Activated T-cell treated with anti-CD3 and anti-CD28 coated beads for 4 hours (primary cell): ENCODE measurements at regions not wholly inside any gene's neighbourhood (a gene's known extent, or its start where the extent isn't known, plus 50 kb on each side); places are given as distances from the start of the nearest gene placed in this dataset.
A peak's percentile ranks its signal among the peaks of the same experiment; 100 is the strongest.

ENCODE experiments used
- DNase-seq: peaks from one replicate; pipeline ENCODE4 v3.0.0-alpha.2; 2020

DNA sequence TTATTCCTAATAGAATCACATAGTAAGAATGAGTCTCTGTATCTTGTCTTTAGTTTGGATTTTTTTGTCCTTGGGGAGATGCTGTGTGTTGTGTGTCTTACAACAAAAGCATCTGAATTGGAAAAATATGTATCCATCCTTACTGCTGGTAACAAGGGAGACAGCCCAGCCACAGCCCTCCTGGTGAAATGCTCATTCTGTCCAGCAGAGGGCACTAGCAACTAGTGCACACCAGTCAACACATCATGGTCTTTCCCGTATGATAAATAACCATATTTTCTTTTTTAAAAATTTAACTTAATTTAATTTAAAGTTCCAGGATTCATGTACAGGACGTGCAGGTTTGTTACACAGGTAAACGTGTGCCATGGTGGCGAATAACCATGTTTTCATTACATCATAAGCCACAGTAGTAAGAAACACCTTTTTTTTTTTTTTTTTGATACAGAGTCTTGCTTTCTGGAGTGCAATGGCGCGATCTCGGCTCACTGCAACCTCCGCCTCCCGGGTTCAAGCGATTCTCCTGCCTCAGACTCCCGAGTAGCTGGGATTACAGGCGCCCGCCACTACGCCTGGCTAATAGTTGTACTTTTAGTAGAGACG is 245.1 kb downstream of the PTBP2 start:
- DNase-seq, result peak; percentile 62

DNA sequence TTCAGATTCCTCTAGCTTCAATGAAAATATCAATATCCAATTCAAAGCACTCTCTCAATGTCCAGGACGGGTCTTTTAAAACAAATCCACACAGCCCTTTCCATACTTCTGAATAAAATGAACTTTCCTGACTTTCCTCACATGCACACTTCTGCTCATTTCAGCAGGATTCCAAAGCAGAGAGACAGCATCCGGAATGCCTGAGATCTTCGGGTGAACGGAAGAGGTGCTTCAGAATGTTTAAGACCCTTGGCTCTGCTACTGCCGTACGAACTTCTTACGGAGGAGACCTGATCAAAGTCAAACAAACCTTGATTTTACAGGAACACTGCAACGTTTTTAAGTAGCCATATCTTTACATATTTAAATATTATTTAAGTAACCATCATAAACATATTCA is 245.7 kb downstream of the PTBP2 start:
- no peak for DNase-seq

DNA sequence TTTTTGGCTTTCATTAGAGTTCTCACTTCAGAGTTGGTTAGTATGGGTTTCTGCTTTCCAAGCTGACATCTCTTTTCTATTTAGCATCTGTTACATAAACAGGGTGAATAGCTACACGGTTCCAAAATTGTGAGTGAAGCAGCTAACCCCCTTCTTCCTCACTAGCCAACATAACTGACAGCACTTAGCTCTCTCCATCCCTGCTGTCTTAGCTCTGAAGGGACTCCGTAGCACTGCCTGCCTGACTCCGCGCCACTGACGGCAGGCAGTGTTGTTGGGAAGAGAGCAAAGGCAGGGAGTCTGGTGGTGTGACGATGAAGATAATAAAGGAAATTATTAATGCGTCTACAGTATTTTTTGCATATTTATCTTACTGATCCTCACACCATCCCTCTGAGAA is 247.0 kb downstream of the PTBP2 start:
- DNase-seq, result no peak

DNA sequence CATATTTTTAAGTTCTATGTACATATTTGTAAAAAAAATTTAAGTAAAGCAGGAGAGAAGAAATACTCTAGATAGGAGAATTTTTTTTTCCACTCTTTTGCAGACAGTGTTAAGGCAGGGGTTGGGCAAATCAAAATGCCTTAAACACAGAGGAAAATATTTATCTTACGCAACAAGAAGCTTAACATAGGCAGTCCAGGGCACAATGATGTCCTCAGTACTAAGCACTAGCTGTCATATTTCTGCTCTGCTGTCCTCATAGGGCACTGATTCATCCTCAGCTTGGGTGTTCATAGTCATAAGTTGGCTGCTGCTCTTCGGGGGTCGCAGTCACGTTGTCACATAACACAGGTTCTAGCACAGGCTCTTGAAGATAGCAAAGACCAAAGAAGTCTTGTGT is 247.4 kb downstream of the PTBP2 start:
- DNase-seq, result no peak

DNA sequence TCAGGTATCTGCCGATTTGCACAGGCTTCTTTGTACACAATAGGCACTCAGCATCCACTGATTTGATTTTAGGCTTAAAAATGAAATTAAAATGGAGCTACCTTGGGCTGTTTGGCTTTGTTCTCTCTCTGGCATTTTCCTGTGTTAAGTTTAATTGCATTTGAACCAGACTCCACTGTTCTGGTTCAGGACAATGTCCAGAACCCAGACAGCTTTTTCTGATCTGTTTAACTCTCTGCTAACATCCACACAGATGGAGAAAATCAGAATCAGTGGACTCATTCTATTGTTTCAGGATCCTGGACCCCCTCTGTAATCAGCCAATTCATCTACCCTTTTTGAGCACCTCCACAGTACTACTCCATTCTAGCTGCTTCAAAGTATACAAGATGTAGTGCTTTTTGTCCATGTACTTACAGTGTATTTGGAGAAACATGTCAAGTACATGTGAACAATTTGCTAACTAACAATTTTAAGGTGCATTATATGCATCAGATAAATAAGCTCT is 248.1 kb downstream of the PTBP2 start:
- DNase-seq, result no peak

DNA sequence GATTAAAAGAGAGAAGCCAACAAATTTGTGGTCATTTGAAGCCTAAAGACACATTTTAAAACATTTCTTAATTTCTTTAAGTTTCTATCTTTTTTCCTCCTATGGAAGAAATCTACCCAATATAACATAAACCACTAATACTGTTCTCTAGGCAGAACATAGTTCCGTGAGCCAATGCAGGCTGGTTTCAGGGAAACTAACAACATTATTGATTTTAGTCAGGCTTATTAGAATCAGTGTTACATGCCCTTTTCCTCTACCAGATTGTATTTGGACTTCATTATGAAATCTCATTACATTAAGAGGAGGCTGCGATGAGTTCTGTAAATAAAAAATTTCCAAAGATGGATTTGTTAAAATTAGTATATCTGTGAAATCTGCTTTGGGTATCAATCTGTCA is 249.9 kb downstream of the PTBP2 start:
- no peak for DNase-seq

DNA sequence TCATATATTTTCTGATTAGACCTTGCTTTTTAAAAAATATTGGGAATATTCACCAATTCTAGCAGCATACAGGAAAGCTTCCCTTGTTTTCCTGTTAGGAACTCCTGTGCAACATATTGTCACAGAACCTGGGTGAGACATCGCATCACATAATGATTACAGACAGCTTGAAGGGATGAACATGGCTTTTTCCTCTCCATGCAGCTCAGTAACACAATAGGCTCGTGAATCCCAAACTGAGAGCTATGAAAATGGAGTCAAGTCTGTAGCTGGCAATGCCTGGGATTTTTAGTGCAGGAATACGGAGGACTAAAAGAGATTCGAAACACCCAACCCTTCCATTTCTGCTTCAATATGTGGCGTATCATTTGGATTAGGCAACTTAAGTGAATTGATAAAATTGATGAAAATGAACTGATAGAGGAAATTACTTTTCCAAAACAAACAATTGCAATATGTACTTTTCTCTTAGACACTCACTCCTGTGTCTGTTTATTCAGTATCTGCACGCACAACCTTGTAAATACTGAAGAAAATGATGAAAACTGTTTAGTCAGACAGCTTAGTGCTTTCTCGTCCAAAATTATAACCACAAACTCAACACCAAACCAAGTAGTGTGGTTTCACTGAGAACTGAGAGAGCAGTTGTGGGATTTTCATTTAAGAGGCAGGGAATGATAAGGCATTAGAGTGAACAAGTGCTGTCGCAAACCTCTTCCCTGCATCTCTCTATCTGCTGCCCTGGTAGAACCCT is 250.4 kb downstream of the PTBP2 start:
- no peak for DNase-seq

DNA sequence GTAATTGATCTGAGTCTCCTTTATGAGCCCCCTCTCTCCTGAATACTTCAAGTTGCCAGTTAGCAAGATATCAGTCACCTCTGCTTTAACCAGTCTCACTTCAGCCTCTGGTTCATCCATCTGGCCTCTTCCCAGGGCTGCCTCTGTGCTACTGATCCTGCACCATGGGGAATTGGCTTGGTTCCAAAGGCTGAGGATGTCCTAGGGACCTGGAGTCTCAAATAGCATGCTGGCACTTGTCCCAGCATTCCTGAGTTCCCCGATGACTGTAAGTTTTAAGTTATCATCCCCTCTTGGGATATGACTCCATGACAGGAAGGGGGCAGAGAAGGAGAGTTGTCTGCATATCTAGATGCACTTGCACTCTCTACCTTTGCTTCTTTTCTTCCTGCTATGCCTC is 252.0 kb downstream of the PTBP2 start:
- DNase-seq, result no peak

DNA sequence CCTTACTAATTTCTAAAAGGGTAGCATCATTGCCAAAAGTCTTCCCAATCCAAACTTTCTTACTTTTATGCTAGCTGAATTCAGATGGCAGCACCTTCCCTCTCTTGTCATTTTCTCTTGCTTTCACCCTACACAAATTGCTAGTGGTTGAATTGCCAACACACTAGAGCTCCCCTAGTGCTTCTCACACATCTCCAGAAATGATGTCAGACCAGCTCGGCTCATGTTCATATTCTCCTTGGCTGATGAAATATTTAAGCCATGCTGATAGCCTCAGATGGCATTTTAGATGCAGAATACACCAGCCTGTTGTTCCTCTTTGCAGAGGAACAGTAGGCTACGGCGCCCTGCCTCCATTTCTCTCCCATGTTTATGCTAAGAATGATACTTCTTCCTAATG is 256.9 kb downstream of the PTBP2 start:
- no peak for DNase-seq

DNA sequence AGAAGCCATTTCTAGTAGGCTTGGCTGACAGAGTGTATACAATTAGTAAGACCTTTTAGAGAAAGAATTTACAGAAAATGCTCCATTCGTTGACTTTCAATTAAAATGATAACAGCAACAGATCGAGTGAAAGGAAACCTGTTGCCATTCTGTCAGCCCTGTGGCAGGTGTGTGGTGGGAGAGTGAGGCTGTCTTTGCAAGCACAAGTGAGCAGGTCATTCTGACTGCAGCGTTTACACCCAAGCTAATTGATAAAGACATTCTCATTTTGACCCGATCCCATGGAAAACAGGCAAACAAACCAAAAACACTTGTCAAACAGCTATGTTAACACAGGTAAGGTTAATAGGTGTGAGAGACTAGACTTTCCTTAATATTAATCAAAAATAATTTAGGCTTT is 257.3 kb downstream of the PTBP2 start:
- no peak for DNase-seq

DNA sequence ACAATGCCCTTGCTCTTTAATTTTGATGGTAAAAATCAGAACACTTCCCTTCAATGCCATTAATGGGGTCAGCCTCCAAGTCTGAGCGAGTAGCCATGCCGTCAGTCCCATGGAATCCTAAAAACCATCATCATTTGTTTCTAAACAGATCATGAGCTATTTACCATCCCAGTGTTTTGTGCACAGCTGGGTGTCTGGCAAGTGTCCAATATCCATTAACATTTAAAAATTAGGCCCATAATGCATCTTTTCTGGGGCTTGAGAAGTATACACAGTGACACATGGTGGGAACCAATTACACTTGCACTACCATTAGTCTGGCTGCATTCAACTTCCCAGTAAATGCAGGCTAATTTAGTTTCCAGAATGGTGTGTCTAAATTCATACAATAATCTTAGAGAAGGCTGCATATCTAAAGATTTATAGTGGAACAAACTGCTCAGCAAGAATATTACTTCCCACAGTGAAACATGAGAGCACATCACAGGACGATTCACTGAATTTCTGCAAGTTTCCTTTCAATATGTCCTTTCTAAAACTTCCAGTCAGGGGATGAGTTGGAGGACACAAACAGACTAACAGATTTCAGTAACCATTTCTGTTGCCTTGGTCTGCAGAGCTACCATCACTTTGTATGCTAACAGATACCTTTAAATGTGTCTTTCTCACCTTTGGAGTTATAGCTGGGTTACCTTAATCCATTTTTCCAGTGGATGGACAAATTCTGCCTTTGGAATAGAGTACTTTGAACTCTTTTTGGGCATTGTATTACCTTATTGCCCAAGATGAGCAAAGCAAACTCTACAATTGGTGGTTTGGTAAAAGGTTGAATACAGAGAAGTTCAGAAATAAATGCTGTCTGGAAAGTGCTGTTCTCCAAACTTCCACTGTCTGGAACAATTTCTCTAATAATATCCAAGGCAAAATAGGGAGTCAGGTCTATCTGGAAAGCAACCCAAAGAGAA is 258.0 kb downstream of the PTBP2 start:
- DNase-seq, result no peak

DNA sequence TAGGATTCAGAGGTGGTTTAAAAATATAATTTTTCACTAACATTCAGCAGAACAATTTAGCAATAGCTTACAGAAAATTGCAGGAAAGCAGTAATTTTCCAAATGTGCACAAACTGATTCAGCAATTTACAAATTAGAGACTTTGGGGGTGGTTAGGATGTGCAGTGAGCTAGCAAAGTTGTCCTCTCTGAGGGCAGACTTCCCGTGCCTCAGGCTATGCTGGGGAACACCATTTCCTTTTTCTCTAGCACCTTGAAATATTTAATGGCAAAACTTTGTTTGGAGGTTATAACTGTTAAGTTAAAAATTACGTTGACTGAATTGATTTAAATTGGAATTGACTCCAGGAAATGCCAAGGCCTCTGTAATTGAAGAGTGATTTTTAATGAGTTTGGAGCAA is 258.9 kb downstream of the PTBP2 start:
- DNase-seq, result no peak

DNA sequence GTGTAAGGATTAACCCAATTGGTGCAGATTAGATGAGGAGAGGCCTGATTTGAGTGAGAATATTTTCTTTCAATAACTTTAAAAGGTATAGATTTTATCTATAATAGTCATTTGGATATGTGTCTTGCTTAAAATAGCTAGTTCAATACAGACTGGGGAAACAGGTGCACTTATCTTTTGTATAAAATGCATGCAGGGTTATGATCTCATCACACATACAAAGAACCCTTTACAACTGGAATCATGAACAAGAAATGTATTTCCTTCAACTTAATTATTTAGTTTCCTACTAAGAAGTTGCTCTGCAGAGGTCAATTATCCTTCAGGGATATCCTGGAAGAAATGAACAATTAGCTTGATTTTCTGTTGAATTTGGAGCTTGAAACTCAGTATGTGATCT is 259.6 kb downstream of the PTBP2 start:
- DNase-seq, result no peak

DNA sequence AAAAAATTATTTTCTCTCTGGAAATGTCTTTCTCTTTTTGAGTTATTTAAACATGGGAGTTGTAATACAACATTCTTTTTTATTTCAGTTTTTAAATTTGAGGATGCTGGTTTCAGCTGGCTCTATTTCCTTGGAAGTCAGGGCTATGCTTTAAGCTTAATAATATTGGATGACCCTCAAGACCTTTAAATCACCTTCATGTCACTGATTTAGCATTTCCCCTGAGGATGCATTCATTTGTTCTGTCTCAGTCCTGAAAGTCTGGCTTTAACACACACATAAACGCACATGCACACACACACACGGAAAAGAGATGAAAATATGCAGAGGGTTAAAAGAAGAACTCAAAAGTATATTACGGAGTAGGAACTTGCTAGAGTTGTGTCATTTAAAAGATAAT is 260.5 kb downstream of the PTBP2 start:
- DNase-seq, result no peak

DNA sequence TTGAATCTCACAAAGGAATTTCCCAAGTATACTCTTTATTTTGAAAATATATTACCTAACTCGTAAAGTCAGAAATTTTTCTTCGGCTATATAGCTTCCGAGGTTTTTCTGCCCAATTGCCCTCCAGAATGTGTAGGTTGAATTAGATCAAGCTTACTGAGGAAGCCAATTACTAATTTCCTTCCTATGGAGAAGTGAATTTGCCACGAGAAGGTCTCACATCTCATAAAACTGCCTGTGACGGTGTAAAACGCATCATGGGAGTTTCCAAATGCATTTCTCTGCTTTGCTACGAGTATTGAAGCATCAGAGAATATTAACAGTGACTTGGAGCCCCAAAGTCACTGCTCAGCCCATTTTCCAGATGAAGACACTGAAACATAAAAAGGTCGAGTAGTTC is 262.3 kb downstream of the PTBP2 start:
- no peak for DNase-seq

DNA sequence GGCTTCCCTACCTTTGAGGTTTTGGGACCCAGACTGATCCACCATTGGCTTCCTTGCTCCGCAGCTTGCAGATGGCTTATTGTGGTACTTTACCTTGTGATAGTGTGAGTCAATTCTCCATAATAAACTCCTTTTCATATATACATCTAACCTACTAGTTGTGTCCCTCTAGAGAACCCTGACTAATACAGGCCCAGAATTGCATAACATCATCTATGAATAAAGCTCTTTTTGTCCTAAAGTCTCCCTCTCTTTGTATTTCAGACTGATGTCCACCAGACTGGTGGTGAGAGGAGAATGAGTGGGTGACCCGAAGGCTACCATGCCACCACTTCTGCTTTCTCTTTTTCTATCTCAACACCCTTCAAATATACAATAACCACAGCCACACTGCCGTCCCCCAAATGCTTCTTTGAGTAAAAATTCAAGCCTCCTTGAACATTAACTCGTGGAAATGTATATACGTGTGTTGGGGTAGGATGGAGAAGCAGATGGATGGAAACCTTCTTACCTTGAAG is 265.7 kb downstream of the PTBP2 start:
- no peak for DNase-seq

DNA sequence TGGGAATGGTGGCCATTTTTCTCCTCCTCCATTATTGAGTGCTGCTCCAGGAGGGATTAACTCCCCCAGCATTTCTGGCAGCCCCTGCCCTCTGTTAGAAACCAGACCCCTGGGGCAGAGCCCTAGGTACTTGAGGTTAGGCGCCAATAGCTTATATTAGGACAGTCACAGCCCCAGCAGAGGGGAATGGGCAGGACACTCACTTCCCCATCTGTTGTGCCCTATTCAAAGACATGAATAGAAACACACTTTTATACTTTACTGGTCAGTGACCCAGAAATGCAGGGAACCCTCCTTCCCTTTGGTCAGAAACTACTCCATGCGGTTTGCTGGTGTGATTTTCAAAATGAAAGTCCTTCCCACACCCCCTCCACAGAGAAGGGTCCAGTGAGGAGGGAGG is 267.7 kb downstream of the PTBP2 start:
- no peak for DNase-seq

DNA sequence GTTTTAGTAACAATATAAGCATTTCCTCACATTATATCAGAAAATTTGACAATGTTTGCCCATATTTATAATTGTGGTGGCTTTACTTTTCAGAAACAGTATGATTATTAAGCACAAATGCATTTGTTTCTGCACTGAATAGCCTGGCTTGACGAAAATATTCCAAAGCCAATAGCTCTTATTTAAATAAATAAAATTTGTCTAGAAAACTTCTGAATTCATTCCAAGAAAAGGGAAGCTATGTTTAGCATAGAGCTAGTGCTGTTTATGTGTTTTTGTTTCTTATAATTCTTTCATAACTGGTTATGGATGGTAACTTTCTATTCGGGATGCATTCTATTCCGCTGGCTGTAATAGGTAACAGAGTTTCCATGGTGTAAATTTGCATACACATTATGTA is 268.6 kb downstream of the PTBP2 start:
- no peak for DNase-seq

DNA sequence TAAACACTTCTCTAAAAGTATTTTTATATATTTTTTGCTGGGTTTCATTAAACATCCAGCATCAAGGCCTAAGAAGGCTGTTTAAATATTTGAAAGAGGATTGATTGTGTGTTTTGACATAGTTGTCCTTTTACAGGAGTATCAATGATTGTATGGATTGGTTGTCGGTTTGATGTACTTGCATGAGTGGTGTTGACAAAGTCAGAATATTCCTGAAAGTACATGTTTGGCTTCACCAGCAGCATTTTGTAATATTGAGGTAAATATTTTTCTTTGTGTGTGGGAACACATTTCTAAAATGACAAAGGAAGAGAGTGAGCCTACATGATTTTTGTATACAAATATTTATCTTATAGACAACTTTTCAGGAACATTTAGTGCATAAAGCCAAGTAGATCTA is 269.7 kb downstream of the PTBP2 start:
- DNase-seq, result no peak

DNA sequence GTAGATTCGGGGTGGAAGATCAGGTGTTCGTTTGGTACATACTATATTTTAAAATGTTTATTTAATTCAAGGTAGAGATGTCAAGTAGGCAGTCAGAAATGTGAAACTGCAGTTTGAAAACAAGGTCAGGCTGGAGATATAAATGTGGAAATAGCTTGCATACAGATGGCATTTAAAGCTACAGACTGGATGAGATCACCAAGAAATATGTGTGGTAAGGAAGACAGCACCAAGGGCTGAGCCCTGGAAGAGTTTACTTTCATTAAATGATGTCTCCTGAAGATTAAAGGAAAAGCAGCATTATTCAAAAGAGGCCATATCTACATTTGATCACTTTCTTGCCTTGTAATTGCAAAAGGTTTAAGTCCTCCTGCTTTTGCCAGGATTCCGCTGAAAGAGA is 271.3 kb downstream of the PTBP2 start:
- no peak for DNase-seq

DNA sequence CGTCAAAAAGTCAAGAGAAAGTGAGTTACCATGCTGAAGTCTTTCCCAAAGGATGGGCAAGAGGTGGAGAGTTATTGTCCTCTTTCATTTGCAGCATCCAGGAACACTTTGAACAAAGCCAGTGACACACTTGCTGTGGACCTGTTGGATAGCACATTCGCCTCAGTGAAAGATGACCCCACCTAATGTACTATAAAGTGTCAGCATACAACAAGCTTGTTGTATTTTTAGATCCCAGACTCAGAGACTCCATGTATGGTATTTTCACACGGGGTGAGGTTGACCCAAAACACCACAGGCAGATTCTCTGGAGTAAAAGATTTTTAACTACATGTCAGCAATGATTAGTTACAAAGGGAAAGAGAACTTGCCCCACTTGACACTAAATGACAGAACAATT is 273.8 kb downstream of the PTBP2 start:
- no peak for DNase-seq

DNA sequence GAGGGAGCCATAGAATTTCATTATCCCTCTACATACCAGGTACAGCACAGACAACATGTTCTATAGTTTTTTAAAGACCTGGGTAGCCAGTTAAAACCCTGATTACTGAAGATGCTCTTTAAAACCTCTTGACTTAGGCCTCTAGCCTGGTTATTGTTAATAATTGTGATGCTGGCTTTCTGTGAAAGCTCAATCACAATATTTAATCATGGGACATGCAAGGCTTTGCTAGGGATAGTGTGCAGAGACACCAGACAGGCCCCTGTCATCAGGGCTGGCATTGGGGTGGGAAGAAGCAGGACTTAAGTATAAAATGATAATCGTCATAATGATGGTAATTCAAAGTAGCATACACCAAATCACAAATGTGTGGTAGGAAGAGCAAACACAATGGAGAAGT is 274.4 kb downstream of the PTBP2 start:
- no peak for DNase-seq

DNA sequence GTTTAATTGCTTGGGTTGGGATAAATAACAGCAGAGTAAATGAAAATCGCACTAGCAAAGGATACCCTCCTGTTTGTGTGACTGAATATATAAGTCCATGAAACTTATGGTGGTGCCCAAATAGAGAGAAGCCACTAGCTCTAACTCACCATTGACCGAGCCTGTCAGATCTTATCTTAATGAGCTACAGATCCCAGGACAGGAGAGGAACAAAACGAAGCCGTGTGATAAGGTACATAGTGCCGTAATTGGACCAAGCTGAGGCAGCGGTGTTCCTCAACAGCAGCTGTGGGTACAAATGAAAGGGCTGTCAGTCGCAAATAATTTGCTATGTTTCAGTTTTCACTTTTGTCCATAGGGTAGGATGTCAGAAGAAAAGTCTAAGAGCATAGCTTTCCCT is 276.1 kb downstream of the PTBP2 start:
- DNase-seq, result no peak

DNA sequence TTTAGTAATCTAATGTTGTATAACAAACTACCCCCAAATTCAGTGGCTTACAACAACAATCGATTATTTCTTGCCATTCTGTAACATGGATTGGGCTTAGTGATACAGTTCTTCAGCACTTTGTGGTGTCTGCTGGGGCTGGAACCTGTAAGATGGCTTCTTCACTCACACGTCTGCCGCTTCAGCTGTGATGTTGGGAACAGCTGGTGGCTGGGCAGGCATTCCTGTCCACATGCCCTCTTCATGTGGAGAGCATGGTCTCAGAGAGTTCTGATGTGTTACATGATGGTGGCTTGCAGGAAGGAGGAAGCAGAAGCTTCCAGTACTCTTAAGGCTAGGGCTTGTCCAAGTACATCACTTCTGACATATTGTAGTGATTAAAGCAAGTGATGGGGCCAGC is 276.9 kb downstream of the PTBP2 start:
- no peak for DNase-seq
